PC-9 (cell line): ENCODE measurements at regions not wholly inside any gene's neighbourhood (a gene's known extent, or its start where the extent isn't known, plus 50 kb on each side); places are given as distances from the start of the nearest gene placed in this dataset.

Source experiments
- CTCF ChIP-seq: fragments of 200-600 bp; sonication (generic); conservative IDR thresholded peaks from 2 replicates; pipeline ENCODE4 v1.6.1; 2017; ENCODE audit warnings: mixed run types, antibody characterized with exemption, mild to moderate bottlenecking, moderate library complexity
- EZH2 ChIP-seq: fragments of 200-600 bp; sonication (generic); IDR thresholded peaks from 2 replicates; pipeline ENCODE4 v1.8.0; 2017; ENCODE audit warnings: antibody characterized with exemption, low read depth

- no peak for TF ChIP-seq CTCF
- TF ChIP-seq EZH2: no peak
Observed at GRCh38 chr3:156029208-156029607, 91.2 kb upstream of the KCNAB1 start.
